ENCODE measurements at regions not wholly inside any gene's neighbourhood (a gene's known extent, or its start where the extent isn't known, plus 50 kb on each side); places are given as distances from the start of the nearest gene placed in this dataset.

DNA sequence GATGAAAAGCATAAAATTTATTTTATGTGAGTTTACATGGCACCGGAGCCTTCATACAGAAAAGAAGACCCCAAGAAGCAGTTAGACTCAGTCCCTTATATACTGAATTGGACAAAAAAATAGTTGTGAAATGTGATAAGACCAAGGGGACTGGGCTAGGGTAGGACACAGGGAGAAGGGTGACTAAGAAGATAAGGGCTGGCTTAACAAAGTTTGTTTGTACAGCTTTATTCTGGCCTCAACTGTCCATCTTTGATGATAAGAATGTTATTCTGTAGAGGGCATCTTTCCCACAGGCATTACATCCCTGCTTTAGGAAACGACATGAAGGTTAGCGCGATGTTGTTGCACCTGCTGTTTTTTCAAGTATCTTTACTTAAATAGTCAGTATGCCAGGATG lies 86.5 kb downstream of the SEC61G start:
- H3K4me3 ChIP-seq (ENCODE audit: low read depth, low read length) = no peak overlapping the region
- H3K27me3 ChIP-seq (ENCODE audit: insufficient read depth, low read depth, severe bottlenecking) = no peaks in the 10 kb centered on the region
- TF ChIP-seq, protein P1, sequence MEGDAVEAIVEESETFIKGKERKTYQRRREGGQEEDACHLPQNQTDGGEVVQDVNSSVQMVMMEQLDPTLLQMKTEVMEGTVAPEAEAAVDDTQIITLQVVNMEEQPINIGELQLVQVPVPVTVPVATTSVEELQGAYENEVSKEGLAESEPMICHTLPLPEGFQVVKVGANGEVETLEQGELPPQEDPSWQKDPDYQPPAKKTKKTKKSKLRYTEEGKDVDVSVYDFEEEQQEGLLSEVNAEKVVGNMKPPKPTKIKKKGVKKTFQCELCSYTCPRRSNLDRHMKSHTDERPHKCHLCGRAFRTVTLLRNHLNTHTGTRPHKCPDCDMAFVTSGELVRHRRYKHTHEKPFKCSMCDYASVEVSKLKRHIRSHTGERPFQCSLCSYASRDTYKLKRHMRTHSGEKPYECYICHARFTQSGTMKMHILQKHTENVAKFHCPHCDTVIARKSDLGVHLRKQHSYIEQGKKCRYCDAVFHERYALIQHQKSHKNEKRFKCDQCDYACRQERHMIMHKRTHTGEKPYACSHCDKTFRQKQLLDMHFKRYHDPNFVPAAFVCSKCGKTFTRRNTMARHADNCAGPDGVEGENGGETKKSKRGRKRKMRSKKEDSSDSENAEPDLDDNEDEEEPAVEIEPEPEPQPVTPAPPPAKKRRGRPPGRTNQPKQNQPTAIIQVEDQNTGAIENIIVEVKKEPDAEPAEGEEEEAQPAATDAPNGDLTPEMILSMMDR (IDR thresholded peaks at IDR 0.05; ENCODE audit: low read depth, low read length) = no peak
- no peak for DNase-seq
- H3K36me3 ChIP-seq = no peaks in the 10 kb centered on the region
- no peaks in the 10 kb centered on the region for H3K9me3 ChIP-seq (ENCODE audit: severe bottlenecking)
- no peak overlapping the region for H3K27ac ChIP-seq

DNA sequence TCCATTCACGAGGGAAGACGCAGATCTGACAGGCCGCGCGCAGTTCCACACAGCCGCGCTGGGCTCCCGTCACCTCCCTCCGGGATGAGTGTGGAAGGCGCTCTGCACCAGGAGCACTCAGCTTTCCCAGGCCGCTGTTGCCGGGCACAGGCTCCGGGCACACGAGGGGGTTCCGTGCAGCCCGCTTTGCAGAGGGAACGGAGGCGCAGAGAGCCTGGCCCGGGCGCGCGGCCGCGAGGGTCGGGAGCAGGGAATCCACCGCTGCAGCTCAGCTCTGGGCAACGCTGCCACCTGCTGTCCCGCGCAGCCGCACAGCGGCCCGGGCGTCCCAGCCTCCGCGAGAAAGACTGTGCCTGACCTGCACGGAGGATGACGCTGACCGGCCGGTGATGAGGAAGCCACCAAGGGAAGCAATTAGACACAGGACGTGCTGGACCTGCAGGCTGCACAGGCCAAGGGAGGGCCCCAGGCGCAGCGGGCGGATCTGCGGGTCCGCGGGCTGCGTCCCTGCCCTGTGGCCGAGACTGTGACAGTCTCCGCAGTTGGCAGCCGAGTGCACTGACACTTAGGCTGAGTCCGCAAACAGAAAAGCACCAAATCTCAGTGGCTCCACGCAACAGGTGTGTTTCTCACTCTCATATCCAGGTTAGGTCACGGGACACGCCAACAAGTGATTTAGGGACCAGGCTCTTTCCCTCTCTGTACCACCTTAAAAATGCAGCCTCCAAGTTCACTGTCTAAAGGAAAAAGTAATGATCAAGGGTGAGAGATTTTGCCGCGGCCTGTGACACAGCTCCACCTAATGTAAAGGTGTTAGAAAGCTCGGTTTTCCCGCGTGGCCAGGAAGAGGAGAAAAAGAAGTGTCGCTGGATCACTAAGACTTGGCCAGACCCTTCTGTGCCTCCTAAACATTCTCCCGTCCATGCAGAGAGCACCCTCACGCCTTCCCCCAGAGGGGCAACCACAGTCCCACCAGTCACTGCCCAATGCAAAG lies 94.5 kb downstream of the SEC61G start:
- Histone ChIP-seq H3K9me3 (ENCODE audit: severe bottlenecking) (no peaks in the 10 kb centered on the region), H3K27me3 (ENCODE audit: insufficient read depth, low read depth, severe bottlenecking) (no peaks in the 10 kb centered on the region), H3K4me3 (ENCODE audit: low read depth, low read length) (peak overlapping the region; percentile 88), H3K36me3 (no peaks in the 10 kb centered on the region), H3K27ac (peak overlapping the region; percentile 51)
- peak; percentile 86 for DNase-seq
- TF ChIP-seq, protein P1 (IDR thresholded peaks at IDR 0.05; ENCODE audit: low read depth, low read length) = peak; percentile 83

DNA sequence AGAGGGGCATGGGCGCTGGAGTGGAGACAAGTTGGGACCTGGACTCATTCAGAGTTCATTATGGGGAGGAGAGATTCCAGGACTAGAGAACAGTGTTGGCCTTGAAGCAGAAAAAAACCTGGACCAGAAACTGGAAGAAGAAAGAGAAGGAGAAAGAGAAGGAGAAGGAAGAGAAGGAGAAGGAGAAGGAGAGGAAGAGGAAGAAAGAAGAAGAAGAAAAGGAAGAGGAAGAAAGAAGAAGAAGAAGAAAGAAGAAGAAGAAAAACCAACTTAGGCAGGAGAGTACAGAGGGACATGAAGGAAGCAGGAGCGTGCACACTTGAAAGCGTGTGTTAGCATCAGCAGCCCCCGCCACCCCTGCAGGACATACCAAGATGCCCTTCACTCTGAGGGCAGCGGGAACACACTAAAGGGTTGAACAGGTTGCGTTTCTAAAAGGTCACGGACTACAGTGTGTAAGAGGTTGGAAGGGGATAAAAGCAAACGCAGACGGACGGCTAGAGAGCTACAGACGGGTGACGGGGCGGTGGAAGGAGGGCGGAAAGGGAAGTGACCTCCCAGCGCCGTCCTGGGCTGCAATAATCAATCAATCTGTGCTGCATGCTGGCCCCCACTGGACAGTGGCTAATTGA lies 95.3 kb downstream of the SEC61G start:
- no peak for DNase-seq
- peak overlapping the region; percentile 51 for H3K27ac ChIP-seq
- H3K36me3 ChIP-seq = no peaks in the 10 kb centered on the region
- no peaks in the 10 kb centered on the region for H3K9me3 ChIP-seq (ENCODE audit: severe bottlenecking)
- peak overlapping the region; percentile 88 for H3K4me3 ChIP-seq (ENCODE audit: low read depth, low read length)
- TF ChIP-seq, protein P1 (IDR thresholded peaks at IDR 0.05; ENCODE audit: low read depth, low read length) = no peak
- no peaks in the 10 kb centered on the region for H3K27me3 ChIP-seq (ENCODE audit: insufficient read depth, low read depth, severe bottlenecking)

DNA sequence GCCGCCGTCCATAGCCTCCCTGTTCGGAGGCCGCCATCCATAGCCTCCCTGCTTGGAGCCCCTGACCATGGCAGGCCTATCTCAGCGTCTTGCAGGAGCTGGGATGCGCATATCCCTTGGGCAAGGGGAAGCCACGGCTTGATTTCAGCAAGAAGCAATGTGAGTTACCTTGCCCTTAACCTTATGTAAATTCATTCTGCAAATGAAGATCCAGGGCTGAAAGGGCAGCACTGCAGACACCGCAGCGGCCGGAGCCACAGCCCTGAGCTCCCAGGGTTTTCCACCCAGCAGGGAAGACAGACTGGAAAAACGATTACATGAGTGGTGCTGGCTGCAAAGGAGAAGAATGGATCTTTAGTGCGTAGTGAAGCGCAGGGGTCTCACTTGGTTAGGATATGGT lies 95.8 kb downstream of the SEC61G start:
- TF ChIP-seq, protein P1 (IDR thresholded peaks at IDR 0.05; ENCODE audit: low read depth, low read length) = no peak
- H3K36me3 ChIP-seq = no peaks in the 10 kb centered on the region
- no peak overlapping the region for H3K27ac ChIP-seq
- DNase-seq = no peak
- H3K4me3 ChIP-seq (ENCODE audit: low read depth, low read length) = no peak overlapping the region
- H3K27me3 ChIP-seq (ENCODE audit: insufficient read depth, low read depth, severe bottlenecking) = no peaks in the 10 kb centered on the region
- no peaks in the 10 kb centered on the region for H3K9me3 ChIP-seq (ENCODE audit: severe bottlenecking)

DNA sequence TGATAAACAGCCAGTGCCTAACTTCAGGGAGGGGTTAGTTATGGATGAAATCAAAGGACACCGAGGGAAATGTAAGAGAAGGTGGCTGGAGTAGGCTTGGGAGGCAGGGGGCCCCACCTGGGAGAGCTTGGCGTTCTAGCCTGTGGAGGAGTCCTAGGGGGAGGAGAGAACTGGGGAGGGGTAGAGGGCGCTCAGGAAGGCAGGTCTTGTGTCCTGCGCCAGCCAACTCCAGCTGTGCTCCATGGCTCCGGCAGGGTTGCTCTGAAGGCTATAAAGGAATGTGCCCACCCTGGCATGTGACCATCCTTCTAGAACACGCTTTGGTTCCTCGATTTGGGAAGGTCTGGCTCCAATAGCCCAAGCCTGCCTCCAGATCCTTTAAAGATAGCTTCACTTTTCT lies 96.3 kb downstream of the SEC61G start:
- Histone ChIP-seq H3K27me3 (ENCODE audit: insufficient read depth, low read depth, severe bottlenecking) (no peaks in the 10 kb centered on the region), H3K36me3 (no peaks in the 10 kb centered on the region), H3K4me3 (ENCODE audit: low read depth, low read length) (no peak overlapping the region), H3K9me3 (ENCODE audit: severe bottlenecking) (no peaks in the 10 kb centered on the region), H3K27ac (no peak overlapping the region)
- no peak for DNase-seq
- TF ChIP-seq, protein P1 (IDR thresholded peaks at IDR 0.05; ENCODE audit: low read depth, low read length) = no peak

Data from WERI-Rb-1 (cell line).